Urinary bladder (tissue), 3 donors: ENCODE measurements at regions not wholly inside any gene's neighbourhood (a gene's known extent, or its start where the extent isn't known, plus 50 kb on each side); places are given as distances from the start of the nearest gene placed in this dataset.

Experiments used
- DNase-seq: peaks from one replicate; pipeline ENCODE4 v3.0.0-alpha.2; 2015; ENCODE audit errors: extremely low spot score
- H3K27ac ChIP-seq: one replicate; pipeline ENCODE4 v1.5.1; 2013; ENCODE audit warnings: low read depth, mild to moderate bottlenecking, moderate library complexity
- H3K36me3 ChIP-seq: one replicate; pipeline ENCODE4 v1.6.1; 2013; ENCODE audit warnings: mild to moderate bottlenecking, moderate library complexity; ENCODE audit not compliant: insufficient read depth
- H3K4me1 ChIP-seq: one replicate; pipeline ENCODE4 v1.6.1; 2013; ENCODE audit warnings: mild to moderate bottlenecking, moderate library complexity; ENCODE audit not compliant: insufficient read depth
- H3K4me3 ChIP-seq: one replicate; pipeline ENCODE4 v1.5.1; 2013; ENCODE audit warnings: low read depth, low read length
- WGBS: extraction: QIAGEN DNeasy Blood & Tissue Kit; methylation state at CpG from one replicate; pipeline ENCODE4 v1.1.7; 2013; 5-methylcytosine and 5-hydroxymethylcytosine counted together
- donor health status: healthy with polysubstance abuse.
- donor health status: healthy.

DNA sequence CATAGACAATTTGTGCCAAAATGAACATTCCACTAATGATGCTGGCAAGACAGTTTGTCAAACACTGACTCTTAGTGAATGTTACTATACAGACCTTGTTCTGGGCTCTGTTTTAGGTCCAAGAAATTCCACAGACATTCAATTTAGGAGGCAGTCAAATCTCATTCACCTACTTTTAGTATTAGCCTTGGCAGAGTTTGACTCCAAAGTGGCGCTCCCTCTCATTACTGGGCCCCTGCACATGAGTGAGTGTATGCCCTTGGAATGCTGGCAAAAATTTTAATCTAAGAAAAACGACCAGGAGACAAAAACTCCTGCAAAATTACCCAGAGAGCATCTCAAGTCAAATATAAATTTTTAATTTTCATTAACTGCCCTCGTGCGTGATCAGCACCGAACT, 94.9 kb upstream of the SLC27A6 start:
- H3K36me3 ChIP-seq = no peaks in the 10 kb centered on the region
- DNase-seq = no peak
- no peak overlapping the region for H3K4me3 ChIP-seq
- WGBS = 71% methylated on average over 5 of the region's 5 CpGs
- no peaks in the 10 kb centered on the region for H3K4me1 ChIP-seq
- no peak overlapping the region for H3K27ac ChIP-seq

DNA sequence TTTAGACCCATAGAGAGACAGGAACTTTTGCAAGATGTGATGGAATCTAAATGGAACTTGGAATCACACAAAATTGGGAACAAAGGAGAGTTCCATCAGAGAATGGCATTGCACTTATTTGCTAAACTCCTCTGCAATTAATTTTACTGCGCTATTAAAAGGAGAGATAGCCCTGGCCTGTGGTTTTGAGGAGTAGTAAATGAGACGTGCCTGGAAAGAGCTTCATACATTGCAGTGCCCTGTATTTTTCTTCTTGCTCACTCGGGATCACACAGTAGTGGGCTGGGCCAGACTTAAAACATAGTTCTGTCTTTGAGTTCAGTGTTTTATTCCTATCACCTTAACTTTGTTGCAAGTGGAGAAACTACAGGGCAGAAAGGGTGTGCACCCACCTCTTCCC, 94.4 kb upstream of the SLC27A6 start:
- no peaks in the 10 kb centered on the region for H3K4me1 ChIP-seq
- no peak overlapping the region for H3K4me3 ChIP-seq
- no peak overlapping the region for H3K27ac ChIP-seq
- no peaks in the 10 kb centered on the region for H3K36me3 ChIP-seq
- no peak for DNase-seq
- WGBS = 58% methylated on average over 3 of the region's 3 CpGs

- Histone ChIP-seq H3K4me1 (no peaks in the 10 kb centered on the region), H3K27ac (no peak overlapping the region), H3K4me3 (no peak overlapping the region), H3K36me3 (no peaks in the 10 kb centered on the region)
- WGBS = 67% methylated on average over 3 of the region's 3 CpGs
- DNase-seq = no peak
These were observed 88.5 kb upstream of the SLC27A6 start for GRCh38 chr5:128876569-128877382.

DNA sequence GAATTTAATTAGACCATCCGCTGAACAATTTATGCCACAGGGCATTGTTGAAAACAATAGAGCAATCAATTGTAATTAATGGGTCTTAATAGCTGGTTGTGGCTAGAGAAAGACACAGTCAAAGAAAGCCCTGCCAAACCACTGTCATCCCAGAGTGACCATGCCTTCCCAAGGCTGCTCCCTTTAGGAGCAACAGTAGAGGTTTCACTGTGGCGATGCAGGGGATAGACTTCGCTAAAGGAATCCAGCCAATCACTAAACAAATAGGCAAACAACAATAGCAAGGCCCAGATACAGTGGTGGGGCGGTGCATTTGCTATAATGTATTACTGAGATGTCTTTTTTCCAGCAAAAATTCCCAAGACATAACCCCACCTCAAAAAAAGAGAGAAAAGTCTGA, 87.8 kb upstream of the SLC27A6 start:
- Histone ChIP-seq H3K4me3 (no peak overlapping the region), H3K27ac (no peak overlapping the region), H3K36me3 (no peaks in the 10 kb centered on the region), H3K4me1 (no peaks in the 10 kb centered on the region)
- no peak for DNase-seq
- WGBS = 85% methylated on average over 4 of the region's 4 CpGs

- no peaks in the 10 kb centered on the region for H3K4me1 ChIP-seq
- DNase-seq = no peak
- no peak overlapping the region for H3K4me3 ChIP-seq
- 27% methylated on average over 4 of the region's 4 CpGs for WGBS
- no peak overlapping the region for H3K27ac ChIP-seq
- H3K36me3 ChIP-seq = no peaks in the 10 kb centered on the region
These were observed 83.7 kb upstream of the SLC27A6 start for GRCh38 chr5:128881502-128882018.

- no peaks in the 10 kb centered on the region for H3K4me1 ChIP-seq
- H3K27ac ChIP-seq = no peak overlapping the region
- no peak overlapping the region for H3K4me3 ChIP-seq
- no peaks in the 10 kb centered on the region for H3K36me3 ChIP-seq
- no peak for DNase-seq
These were observed 79.5 kb upstream of the SLC27A6 start for GRCh38 chr5:128885649-128886255.

DNA sequence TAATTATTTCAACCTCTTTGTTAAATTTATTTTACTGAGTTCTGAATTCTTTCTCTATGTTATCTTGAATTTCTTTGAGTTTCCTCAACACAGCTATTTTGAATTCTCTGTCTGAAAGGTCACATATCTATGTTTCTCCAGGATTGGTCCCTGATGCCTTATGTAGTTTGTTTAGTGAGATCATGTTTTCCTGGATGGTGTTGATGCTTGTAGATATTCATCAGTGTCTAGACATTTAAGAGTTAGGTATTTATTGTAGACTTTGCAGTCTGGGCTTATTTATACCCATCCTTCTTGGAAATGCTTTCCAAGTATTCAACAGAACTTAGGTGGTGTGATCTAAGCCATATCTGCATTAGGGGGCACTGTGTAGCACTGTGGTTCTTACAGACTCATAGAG, 70.2 kb upstream of the SLC27A6 start:
- no peak for DNase-seq
- H3K36me3 ChIP-seq = no peaks in the 10 kb centered on the region
- H3K4me3 ChIP-seq = no peak overlapping the region
- H3K4me1 ChIP-seq = no peaks in the 10 kb centered on the region
- no peak overlapping the region for H3K27ac ChIP-seq

DNA sequence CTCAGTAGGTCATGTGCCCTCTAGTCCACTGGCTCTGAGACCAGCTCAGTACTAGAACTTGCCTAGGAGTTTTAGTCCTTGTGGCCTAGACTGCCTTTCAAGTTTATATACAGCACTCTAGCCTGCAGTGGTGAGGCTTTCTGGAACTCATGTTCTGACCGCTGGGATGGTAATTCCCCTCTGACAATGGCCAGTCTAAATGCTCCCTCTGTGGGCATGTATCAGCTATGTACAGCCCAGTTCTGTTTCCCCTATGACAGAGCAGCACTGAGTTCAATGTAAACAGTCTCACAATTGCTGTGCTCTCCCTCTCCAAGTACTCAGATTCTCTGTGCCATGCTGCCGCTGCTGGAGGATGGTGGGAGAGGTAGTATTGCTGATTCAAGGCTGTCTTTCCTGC, 68.6 kb upstream of the SLC27A6 start:
- Histone ChIP-seq H3K27ac (no peak overlapping the region), H3K4me1 (no peaks in the 10 kb centered on the region), H3K36me3 (no peaks in the 10 kb centered on the region), H3K4me3 (no peak overlapping the region)
- no peak for DNase-seq
- WGBS = 85% methylated on average over 2 of the region's 2 CpGs

GRCh38 chr5:128903550-128903949, 61.7 kb upstream of the SLC27A6 start:
- no peak for DNase-seq
- Histone ChIP-seq H3K4me1 (no peaks in the 10 kb centered on the region), H3K4me3 (no peak overlapping the region), H3K27ac (no peak overlapping the region), H3K36me3 (no peaks in the 10 kb centered on the region)
- WGBS = 90% methylated on average over 5 of the region's 5 CpGs

GRCh38 chr5:128904805-128905567, 60.3 kb upstream of the SLC27A6 start:
- Histone ChIP-seq H3K4me3 (no peak overlapping the region), H3K36me3 (no peaks in the 10 kb centered on the region), H3K27ac (no peak overlapping the region), H3K4me1 (no peaks in the 10 kb centered on the region)
- WGBS = 74% methylated on average over 3 of the region's 3 CpGs
- no peak for DNase-seq

GRCh38 chr5:128905568-128906110, 59.6 kb upstream of the SLC27A6 start:
- no peak overlapping the region for H3K4me3 ChIP-seq
- no peaks in the 10 kb centered on the region for H3K4me1 ChIP-seq
- H3K36me3 ChIP-seq = no peaks in the 10 kb centered on the region
- DNase-seq = peak; percentile 45
- H3K27ac ChIP-seq = no peak overlapping the region
- 48% methylated on average over 4 of the region's 4 CpGs for WGBS

DNA sequence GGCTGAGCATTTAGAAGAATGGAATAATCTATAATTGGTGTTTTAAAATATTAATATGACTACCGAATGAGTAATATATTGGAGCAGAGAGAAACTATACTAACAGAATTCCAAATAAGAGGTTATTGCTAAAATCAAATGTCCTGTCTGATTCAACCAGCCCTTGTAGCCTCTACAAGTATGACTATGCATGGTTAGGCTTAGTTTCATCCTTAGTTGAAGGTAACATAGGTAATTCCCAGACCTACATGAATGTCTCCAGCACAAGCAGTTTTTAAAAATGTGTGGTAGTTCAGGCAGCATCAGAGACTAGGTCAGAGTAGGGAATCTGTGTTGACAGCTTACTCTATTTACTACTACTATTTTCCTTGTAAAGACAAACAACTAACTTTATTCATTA, 51.7 kb upstream of the SLC27A6 start:
- Histone ChIP-seq H3K27ac (no peak overlapping the region), H3K36me3 (no peaks in the 10 kb centered on the region), H3K4me3 (no peak overlapping the region), H3K4me1 (no peaks in the 10 kb centered on the region)
- no peak for DNase-seq
- 97% methylated on average over 1 of the region's 1 CpG for WGBS
